SH-SY5Y (cell line): ENCODE measurements at regions not wholly inside any gene's neighbourhood (a gene's known extent, or its start where the extent isn't known, plus 50 kb on each side); places are given as distances from the start of the nearest gene placed in this dataset.

Experiments
- GATA2 ChIP-seq: IDR thresholded peaks from 2 replicates; pipeline ENCODE4 v1.6.1; 2011; ENCODE audit warnings: mild to moderate bottlenecking, low read depth, low read length
- GATA3 ChIP-seq: IDR thresholded peaks from 2 replicates; pipeline ENCODE4 v1.6.1; 2011; ENCODE audit warnings: low read depth, mild to moderate bottlenecking, low read length, moderate library complexity

DNA sequence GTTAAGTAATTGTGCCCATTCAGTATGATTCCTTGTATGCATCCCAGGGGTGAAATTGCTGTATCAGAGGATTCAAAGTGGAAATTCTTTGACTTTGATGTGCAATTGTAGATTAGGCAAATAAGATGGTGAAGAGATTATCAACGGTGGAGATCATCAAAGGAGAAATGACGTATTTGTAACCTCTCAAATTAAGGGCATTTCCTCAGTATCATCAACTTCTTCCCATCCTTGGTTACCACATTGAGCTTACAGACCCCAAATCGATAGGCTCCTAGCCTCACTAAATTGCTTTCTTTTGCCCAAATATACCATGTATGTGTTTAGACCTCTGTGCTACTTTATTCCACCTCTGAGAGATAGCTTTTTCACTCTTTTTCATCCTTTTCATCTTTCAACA is 213.1 kb upstream of the ZFP64 start:
- TF ChIP-seq GATA2 (no peak), GATA3 (no peak)
